ENCODE measurements at regions not wholly inside any gene's neighbourhood (a gene's known extent, or its start where the extent isn't known, plus 50 kb on each side); places are given as distances from the start of the nearest gene placed in this dataset.

DNA sequence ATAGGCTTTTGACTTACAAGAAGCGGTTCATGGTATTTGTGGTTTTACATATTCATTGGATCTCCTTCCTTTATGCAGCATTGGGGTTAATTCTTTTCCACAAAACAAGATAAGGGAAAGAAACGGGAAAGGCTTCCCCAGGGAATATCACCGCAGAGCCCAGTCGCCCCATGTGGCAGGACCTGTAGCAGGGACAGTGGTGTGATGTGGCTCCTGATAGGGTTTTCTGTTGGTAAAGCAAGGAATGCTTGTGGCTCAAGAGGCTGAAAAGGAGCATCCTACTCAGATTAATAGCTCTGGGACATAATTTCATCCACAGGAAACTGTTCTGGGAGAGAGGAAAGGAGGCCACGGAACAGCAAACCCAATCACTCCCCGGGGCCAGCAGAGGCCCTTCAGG is 699.9 kb downstream of the MTRR start:
- no peak overlapping the region for H3K4me3 ChIP-seq (ENCODE audit: low read depth, low read length)
- H3K27me3 ChIP-seq = no peaks in the 10 kb centered on the region
- no peaks in the 10 kb centered on the region; the same call in 1 of the 2 replicates for H3K9me3 ChIP-seq
- TF ChIP-seq, protein P1, sequence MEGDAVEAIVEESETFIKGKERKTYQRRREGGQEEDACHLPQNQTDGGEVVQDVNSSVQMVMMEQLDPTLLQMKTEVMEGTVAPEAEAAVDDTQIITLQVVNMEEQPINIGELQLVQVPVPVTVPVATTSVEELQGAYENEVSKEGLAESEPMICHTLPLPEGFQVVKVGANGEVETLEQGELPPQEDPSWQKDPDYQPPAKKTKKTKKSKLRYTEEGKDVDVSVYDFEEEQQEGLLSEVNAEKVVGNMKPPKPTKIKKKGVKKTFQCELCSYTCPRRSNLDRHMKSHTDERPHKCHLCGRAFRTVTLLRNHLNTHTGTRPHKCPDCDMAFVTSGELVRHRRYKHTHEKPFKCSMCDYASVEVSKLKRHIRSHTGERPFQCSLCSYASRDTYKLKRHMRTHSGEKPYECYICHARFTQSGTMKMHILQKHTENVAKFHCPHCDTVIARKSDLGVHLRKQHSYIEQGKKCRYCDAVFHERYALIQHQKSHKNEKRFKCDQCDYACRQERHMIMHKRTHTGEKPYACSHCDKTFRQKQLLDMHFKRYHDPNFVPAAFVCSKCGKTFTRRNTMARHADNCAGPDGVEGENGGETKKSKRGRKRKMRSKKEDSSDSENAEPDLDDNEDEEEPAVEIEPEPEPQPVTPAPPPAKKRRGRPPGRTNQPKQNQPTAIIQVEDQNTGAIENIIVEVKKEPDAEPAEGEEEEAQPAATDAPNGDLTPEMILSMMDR (IDR thresholded peaks at IDR 0.05; ENCODE audit: low read depth, low read length) = no peak
- no peaks in the 10 kb centered on the region for H3K36me3 ChIP-seq
- DNase-seq = no peak
- H3K4me1 ChIP-seq = no peaks in the 10 kb centered on the region

DNA sequence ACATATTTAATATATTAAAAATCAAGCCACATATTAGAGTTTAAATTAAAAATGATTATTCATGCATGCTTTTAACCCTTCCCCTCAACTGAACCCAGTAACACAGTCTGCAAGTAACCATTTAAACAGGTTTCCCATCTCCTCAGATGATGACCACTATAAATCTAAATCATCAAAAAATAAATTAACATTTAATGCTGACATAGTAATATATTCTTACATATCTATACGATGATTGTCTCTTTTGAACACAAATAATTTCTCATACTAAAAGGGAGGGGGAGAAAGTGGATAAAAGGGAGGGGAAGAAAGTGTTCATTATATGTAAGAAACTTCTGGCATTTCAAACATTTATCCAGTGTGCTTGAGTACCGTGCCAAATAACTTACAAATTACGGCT is 701.6 kb downstream of the MTRR start:
- no peaks in the 10 kb centered on the region; the same call in 1 of the 2 replicates for H3K9me3 ChIP-seq
- H3K27me3 ChIP-seq = no peaks in the 10 kb centered on the region
- no peaks in the 10 kb centered on the region for H3K4me1 ChIP-seq
- no peak for DNase-seq
- H3K4me3 ChIP-seq (ENCODE audit: low read depth, low read length) = no peak overlapping the region
- TF ChIP-seq, protein P1 (IDR thresholded peaks at IDR 0.05; ENCODE audit: low read depth, low read length) = no peak
- H3K36me3 ChIP-seq = no peaks in the 10 kb centered on the region

DNA sequence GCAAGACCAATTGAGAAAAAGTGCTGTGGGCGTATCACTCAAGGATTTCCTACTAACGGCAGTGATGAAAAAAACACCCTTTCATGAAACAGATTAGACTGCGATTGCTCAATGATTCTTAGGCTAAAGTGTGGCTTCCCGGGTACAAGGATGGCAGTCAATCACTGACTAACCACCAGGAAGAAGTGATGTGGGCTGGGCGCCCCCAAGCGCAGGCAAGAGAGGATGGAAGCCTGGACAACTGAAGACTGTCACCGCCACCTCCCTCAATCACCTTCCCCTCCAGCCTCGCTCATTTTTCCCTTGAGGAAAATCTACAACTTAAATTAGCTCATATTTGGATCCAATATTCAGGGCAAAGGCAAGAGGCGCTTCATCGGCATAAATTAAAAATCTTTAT is 707.2 kb downstream of the MTRR start:
- Histone ChIP-seq H3K4me1 (no peaks in the 10 kb centered on the region), H3K9me3 (no peaks in the 10 kb centered on the region), H3K27me3 (no peaks in the 10 kb centered on the region), H3K36me3 (no peaks in the 10 kb centered on the region), H3K4me3 (ENCODE audit: low read depth, low read length) (no peak overlapping the region)
- DNase-seq = no peak
- TF ChIP-seq, protein P1 (IDR thresholded peaks at IDR 0.05; ENCODE audit: low read depth, low read length) = no peak

DNA sequence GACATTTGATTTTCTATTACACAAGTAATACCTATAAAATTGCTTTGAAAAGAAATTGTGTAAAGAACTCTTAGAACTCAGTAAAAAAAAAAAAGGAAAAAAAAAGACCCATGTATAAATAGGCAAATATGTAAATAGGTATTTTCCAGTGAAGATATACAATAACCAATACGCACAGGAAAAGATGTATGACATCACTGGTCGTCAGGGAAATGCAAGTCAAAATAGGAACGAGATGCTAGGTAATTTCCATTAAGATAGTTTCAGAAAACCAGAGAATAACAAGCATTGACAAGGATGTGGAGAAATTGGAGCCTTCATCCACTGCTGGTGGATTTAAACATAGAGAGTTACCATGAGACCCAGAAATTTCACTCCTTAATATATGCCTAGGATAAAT is 708.8 kb downstream of the MTRR start:
- H3K9me3 ChIP-seq = no peaks in the 10 kb centered on the region
- TF ChIP-seq, protein P1 (IDR thresholded peaks at IDR 0.05; ENCODE audit: low read depth, low read length) = no peak
- no peaks in the 10 kb centered on the region for H3K27me3 ChIP-seq
- no peak overlapping the region for H3K4me3 ChIP-seq (ENCODE audit: low read depth, low read length)
- DNase-seq = no peak
- H3K36me3 ChIP-seq = no peaks in the 10 kb centered on the region
- no peaks in the 10 kb centered on the region for H3K4me1 ChIP-seq

DNA sequence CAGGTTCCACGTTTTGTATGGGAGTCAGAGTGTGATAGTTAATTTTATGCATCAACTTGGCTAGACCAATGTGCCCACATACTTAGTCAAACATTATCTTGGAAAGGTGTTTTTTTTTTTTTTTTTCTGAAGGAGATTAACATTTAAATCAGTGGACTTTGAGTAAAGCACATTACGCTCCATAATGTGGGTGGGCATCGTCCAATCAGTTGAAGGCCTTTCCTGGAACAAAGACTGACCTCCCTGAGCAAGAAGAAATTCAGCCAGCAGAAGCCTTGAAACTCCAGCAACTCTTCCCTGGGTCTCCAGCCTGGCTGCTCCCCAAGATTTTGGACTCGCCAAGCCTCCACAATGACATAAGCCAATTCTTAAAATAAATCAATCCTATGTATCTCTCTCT is 711.4 kb downstream of the MTRR start:
- H3K4me1 ChIP-seq = no peaks in the 10 kb centered on the region
- no peaks in the 10 kb centered on the region for H3K9me3 ChIP-seq
- no peak overlapping the region for H3K4me3 ChIP-seq (ENCODE audit: low read depth, low read length)
- TF ChIP-seq, protein P1 (IDR thresholded peaks at IDR 0.05; ENCODE audit: low read depth, low read length) = no peak
- DNase-seq = no peak
- no peaks in the 10 kb centered on the region for H3K27me3 ChIP-seq
- no peaks in the 10 kb centered on the region for H3K36me3 ChIP-seq

DNA sequence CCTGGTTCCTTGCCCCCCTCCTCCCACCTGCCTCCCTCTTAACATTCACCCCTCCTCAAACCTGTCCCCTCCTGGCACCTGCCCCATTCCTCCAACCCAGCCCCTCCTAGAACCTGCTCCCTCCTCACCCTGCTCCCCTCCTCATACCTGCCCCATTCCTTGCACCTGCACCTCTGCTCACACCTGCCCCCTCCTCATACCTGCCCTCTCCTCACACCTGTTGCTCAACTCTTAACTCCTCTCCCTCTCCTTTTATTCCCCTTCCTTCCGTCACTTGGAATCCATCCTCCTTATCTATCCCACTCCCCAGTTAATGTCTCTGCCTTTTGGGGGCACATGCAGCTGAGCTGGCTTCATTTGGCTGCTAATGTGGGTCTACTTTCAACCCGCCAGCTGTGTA is 712.1 kb downstream of the MTRR start:
- no peaks in the 10 kb centered on the region for H3K36me3 ChIP-seq
- no peaks in the 10 kb centered on the region for H3K4me1 ChIP-seq
- TF ChIP-seq, protein P1 (IDR thresholded peaks at IDR 0.05; ENCODE audit: low read depth, low read length) = no peak
- DNase-seq = no peak
- no peak overlapping the region for H3K4me3 ChIP-seq (ENCODE audit: low read depth, low read length)
- no peaks in the 10 kb centered on the region for H3K27me3 ChIP-seq
- no peaks in the 10 kb centered on the region for H3K9me3 ChIP-seq
